OCI-LY1 (cell line): ENCODE measurements at regions not wholly inside any gene's neighbourhood (a gene's known extent, or its start where the extent isn't known, plus 50 kb on each side); places are given as distances from the start of the nearest gene placed in this dataset.

Experiments used
- H2AFZ ChIP-seq: fragments of 200-600 bp; sonication (generic), shearing (Covaris generic); 2 replicates; pipeline ENCODE4 v1.6.0; 2014; ENCODE audit warnings: antibody characterized with exemption, mild to moderate bottlenecking, low read length
- H3F3A ChIP-seq: fragments of 200-600 bp; sonication (generic), shearing (Covaris generic); 2 replicates; pipeline ENCODE4 v1.6.0; 2014; ENCODE audit warnings: mild to moderate bottlenecking, antibody characterized with exemption, low read length, moderate library complexity; ENCODE audit not compliant: insufficient read depth
- H3K27ac ChIP-seq: fragments of 200-600 bp; sonication (generic); 2 replicates; pipeline ENCODE4 v1.5.1; 2014; ENCODE audit warnings: low read length, mixed run types, mild to moderate bottlenecking, low read depth; ENCODE audit not compliant: poor library complexity, severe bottlenecking
- H3K27me3 ChIP-seq: fragments of 200-600 bp; sonication (generic); 2 replicates; pipeline ENCODE4 v1.6.0; 2014; ENCODE audit warnings: antibody characterized with exemption, mild to moderate bottlenecking, low read length, moderate library complexity; ENCODE audit not compliant: insufficient read depth
- H3K36me3 ChIP-seq: fragments of 200-600 bp; sonication (generic); 2 replicates; pipeline ENCODE4 v1.6.1; 2014; ENCODE audit warnings: mild to moderate bottlenecking, antibody characterized with exemption, low read length, moderate library complexity, mixed read lengths; ENCODE audit not compliant: insufficient read depth
- H3K4me1 ChIP-seq: fragments of 200-600 bp; sonication (generic); 2 replicates; pipeline ENCODE4 v1.5.1; 2014; ENCODE audit warnings: mild to moderate bottlenecking, low read length, moderate library complexity; ENCODE audit not compliant: insufficient read depth, severe bottlenecking
- H3K4me2 ChIP-seq: fragments of 200-600 bp; sonication (generic), shearing (Covaris generic); 2 replicates; pipeline ENCODE4 v1.6.1; 2014; ENCODE audit warnings: low read length
- H3K4me3 ChIP-seq: fragments of 200-600 bp; sonication (generic); 2 replicates; pipeline ENCODE4 v1.5.1; 2014; ENCODE audit warnings: low read length, low read depth, mild to moderate bottlenecking, mixed read lengths; ENCODE audit not compliant: poor library complexity, severe bottlenecking
- H3K79me2 ChIP-seq: fragments of 200-600 bp; shearing (Covaris generic); 2 replicates; pipeline ENCODE4 v1.6.1; 2016; ENCODE audit warnings: mixed run types, low read length, mixed read lengths; ENCODE audit not compliant: insufficient read depth
- H3K9ac ChIP-seq: fragments of 200-600 bp; sonication (generic), shearing (Covaris generic); 2 replicates; pipeline ENCODE4 v1.6.1; 2014; ENCODE audit warnings: mild to moderate bottlenecking, low read length, mixed read lengths
- H3K9me2 ChIP-seq: fragments of 200-600 bp; sonication (generic), shearing (Covaris generic); 2 replicates; pipeline ENCODE4 v1.6.1; 2014; ENCODE audit warnings: low read depth, mild to moderate bottlenecking, low read length, mixed read lengths
- H3K9me3 ChIP-seq: fragments of 200-600 bp; shearing (Covaris generic); 2 replicates; pipeline ENCODE4 v1.6.1; 2014; ENCODE audit warnings: low read length, mixed read lengths
- H4K20me1 ChIP-seq: fragments of 200-600 bp; sonication (generic), shearing (Covaris generic); 2 replicates; pipeline ENCODE4 v1.6.0; 2016; ENCODE audit warnings: mild to moderate bottlenecking, low read length; ENCODE audit not compliant: insufficient read depth
- EZH2 ChIP-seq: fragments of 200-600 bp; sonication (generic), shearing (Covaris generic); IDR thresholded peaks from 2 replicates; pipeline ENCODE4 v1.8.0; 2017; ENCODE audit warnings: borderline replicate concordance, mixed run types, mild to moderate bottlenecking, antibody characterized with exemption, low read length, moderate library complexity, mixed read lengths
- TF ChIP-seq, protein P1 (sequence below): fragments of 200-600 bp; sonication (generic), shearing (Covaris generic); IDR thresholded peaks from 2 replicates; pipeline ENCODE4 v1.5.1; 2017; ENCODE audit warnings: mild to moderate bottlenecking, antibody characterized with exemption, low read length, moderate library complexity, mixed read lengths

DNA sequence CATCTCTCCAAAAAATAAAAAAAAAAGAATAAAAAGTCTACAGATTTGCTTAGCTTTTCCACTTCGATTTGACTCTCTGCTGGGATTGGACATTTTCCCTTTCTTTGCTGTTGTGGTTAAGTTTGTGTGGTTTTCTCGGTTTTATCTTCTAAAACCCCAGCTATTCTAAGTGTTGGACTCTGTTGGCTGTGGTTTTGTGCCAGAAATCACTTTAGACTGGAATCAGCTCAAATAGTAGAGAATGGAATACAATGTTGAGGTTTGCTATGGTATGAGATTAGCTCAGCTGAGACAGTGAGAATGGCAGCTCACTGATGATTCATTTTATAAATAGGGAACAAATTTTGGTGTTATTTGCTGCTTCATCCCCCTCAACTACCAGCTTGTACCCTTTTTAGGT lies 116.0 kb downstream of the BUB3 start:
- Histone ChIP-seq H4K20me1 (no peaks in the 10 kb centered on the region), H3K27ac (no peak overlapping the region), H3K9me3 (no peaks in the 10 kb centered on the region), H2AFZ (no peak overlapping the region), H3K9ac (no peak overlapping the region), H3K9me2 (no peaks in the 10 kb centered on the region), H3K4me2 (no peak overlapping the region), H3K4me3 (no peak overlapping the region), H3K27me3 (no peaks in the 10 kb centered on the region), H3K79me2 (no peaks in the 10 kb centered on the region), H3K36me3 (no peaks in the 10 kb centered on the region), H3F3A (no peaks in the 10 kb centered on the region), H3K4me1 (no peaks in the 10 kb centered on the region)
- TF ChIP-seq, protein P1, sequence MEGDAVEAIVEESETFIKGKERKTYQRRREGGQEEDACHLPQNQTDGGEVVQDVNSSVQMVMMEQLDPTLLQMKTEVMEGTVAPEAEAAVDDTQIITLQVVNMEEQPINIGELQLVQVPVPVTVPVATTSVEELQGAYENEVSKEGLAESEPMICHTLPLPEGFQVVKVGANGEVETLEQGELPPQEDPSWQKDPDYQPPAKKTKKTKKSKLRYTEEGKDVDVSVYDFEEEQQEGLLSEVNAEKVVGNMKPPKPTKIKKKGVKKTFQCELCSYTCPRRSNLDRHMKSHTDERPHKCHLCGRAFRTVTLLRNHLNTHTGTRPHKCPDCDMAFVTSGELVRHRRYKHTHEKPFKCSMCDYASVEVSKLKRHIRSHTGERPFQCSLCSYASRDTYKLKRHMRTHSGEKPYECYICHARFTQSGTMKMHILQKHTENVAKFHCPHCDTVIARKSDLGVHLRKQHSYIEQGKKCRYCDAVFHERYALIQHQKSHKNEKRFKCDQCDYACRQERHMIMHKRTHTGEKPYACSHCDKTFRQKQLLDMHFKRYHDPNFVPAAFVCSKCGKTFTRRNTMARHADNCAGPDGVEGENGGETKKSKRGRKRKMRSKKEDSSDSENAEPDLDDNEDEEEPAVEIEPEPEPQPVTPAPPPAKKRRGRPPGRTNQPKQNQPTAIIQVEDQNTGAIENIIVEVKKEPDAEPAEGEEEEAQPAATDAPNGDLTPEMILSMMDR = no peak
- TF ChIP-seq EZH2 = no peak

DNA sequence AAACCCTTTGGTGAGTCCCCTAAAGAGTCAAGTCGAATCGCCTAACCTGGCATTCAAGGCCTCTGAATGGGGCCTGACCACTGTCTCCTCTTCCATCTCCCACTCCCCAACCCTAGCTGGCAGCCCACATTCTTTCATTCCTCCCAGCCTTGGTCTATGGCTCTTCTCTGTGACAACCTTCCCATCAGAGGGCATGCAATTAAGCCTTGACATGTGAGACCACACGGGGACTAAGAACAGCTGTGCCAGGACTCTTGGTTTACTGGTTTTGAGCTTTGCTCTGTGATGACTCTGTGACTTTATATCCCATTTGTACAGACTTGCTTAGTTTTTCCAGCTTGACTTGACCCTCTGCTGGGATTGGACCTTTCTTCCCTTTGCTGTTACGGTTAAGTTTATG lies 116.6 kb downstream of the BUB3 start:
- H3K4me3 ChIP-seq = no peak overlapping the region
- H3K4me1 ChIP-seq = no peaks in the 10 kb centered on the region
- no peaks in the 10 kb centered on the region for H3K9me2 ChIP-seq
- H3K9ac ChIP-seq = no peak overlapping the region
- H2AFZ ChIP-seq = no peak overlapping the region
- H3K27me3 ChIP-seq = no peaks in the 10 kb centered on the region
- H3K9me3 ChIP-seq = no peaks in the 10 kb centered on the region
- TF ChIP-seq, protein P1 = no peak
- TF ChIP-seq EZH2 = no peak
- H3K36me3 ChIP-seq = no peaks in the 10 kb centered on the region
- H3K4me2 ChIP-seq = no peak overlapping the region
- H3F3A ChIP-seq = no peaks in the 10 kb centered on the region
- H4K20me1 ChIP-seq = no peaks in the 10 kb centered on the region
- no peak overlapping the region for H3K27ac ChIP-seq
- H3K79me2 ChIP-seq = no peaks in the 10 kb centered on the region

DNA sequence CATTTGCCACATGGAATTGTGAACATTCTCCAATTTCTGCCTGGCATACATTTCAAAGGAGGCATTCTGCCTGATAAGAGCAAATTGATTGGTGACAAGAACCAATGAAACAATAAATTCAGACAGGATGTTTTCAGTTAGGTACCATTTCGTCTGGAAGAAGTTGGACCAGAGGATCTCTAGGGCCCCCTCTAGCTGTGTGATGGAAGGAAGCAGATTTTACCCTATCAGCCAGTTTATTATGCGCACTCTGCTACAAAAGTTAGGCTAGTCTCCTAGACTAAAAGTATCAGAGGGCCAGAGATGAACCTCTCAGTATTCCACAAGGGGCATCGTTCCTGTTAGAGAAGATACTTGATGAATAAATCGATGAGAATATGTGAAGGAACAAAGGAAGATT lies 118.0 kb downstream of the BUB3 start:
- peaks cover 4% of the 10 kb centered on the region; the same call in 1 of the 2 replicates for H3K27me3 ChIP-seq
- no peak overlapping the region for H3K9ac ChIP-seq
- no peaks in the 10 kb centered on the region for H3K36me3 ChIP-seq
- H3K4me2 ChIP-seq = no peak overlapping the region
- no peaks in the 10 kb centered on the region for H3K9me2 ChIP-seq
- TF ChIP-seq, protein P1 = peak; percentile 26; the same call in 1 of the 2 replicates
- no peak for TF ChIP-seq EZH2
- no peak overlapping the region for H3K4me3 ChIP-seq
- no peaks in the 10 kb centered on the region for H4K20me1 ChIP-seq
- no peaks in the 10 kb centered on the region for H3F3A ChIP-seq
- H3K4me1 ChIP-seq = no peaks in the 10 kb centered on the region
- H3K9me3 ChIP-seq = no peaks in the 10 kb centered on the region
- H3K27ac ChIP-seq = no peak overlapping the region
- no peaks in the 10 kb centered on the region for H3K79me2 ChIP-seq
- no peak overlapping the region for H2AFZ ChIP-seq
